Mammary epithelial cell (primary cell): ENCODE measurements at regions not wholly inside any gene's neighbourhood (a gene's known extent, or its start where the extent isn't known, plus 50 kb on each side); places are given as distances from the start of the nearest gene placed in this dataset.

Experiments used
- CTCF ChIP-seq, 2 donors: IDR thresholded peaks in 1 of 2; conservative IDR thresholded peaks in 1 of 2; 2 replicates each; pipeline ENCODE4 v1.5.1; 2011 to 2012; ENCODE audit warnings: inconsistent platforms in 2 of 2, low read length in 2 of 2, mild to moderate bottlenecking in 2 of 2, control low read depth in 1 of 2, low read depth in 1 of 2; ENCODE audit not compliant: insufficient read depth in 1 of 2; ENCODE audit errors: extremely low read depth in 1 of 2
- EZH2 ChIP-seq: IDR thresholded peaks from 2 replicates; pipeline ENCODE4 v1.6.1; 2012; ENCODE audit warnings: low read length, inconsistent platforms, borderline replicate concordance

DNA sequence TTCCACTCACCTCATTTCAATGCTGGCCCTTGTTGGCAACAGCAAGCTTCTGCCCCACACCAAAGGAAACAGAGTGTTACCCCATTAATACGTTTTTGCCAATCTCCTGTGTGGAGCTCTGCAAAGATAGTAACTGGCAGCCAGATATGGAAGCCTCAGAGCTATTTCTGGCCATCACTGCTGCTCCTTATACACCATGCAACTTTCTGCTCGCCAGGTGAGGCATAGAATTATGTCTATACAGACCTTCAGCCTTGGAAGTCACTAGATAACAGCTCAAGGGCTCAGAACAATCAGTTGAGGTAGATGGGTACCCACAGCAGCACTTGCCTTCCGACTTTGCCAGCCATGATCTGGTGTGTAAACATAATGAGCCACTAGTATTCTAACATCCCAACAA, 214.8 kb upstream of the ALG10B start:
- TF ChIP-seq CTCF (conservative IDR thresholded peaks at IDR 0.05 in 1 of 2, IDR thresholded peaks at IDR 0.05 in 1 of 2; ENCODE audit: extremely low read depth in 1 of 2, insufficient read depth in 1 of 2, low read depth in 1 of 2, low read length in 2 of 2) (no peak), EZH2 (no peak)
